NCI-H2196 (cell line): ENCODE measurements at regions not wholly inside any gene's neighbourhood (a gene's known extent, or its start where the extent isn't known, plus 50 kb on each side); places are given as distances from the start of the nearest gene placed in this dataset.

Experiments used
- DNase-seq: peaks from one replicate; lab custom pipeline; 2025; ENCODE audit not compliant: unreplicated experiment; lab: John Stamatoyannopoulos, UW

- no peak for DNase-seq
These were observed 201.0 kb downstream of the KIF26A start for GRCh38 chr14:104339361-104339760.

- DNase-seq, result no peak
These were observed 201.4 kb downstream of the KIF26A start for GRCh38 chr14:104339829-104340228.

- no peak for DNase-seq
These were observed 203.4 kb downstream of the KIF26A start for GRCh38 chr14:104341532-104342434.

- DNase-seq, result no peak
These were observed 204.3 kb downstream of the KIF26A start for GRCh38 chr14:104342435-104343293.

GRCh38 chr14:104343294-104343625 is 204.9 kb downstream of the KIF26A start:
- DNase-seq, result no peak

- no peak for DNase-seq
These were observed 205.6 kb downstream of the KIF26A start for GRCh38 chr14:104343690-104344640.

GRCh38 chr14:104344818-104345620 is 206.6 kb downstream of the KIF26A start:
- peak; percentile 39 for DNase-seq

- no peak for DNase-seq
These were observed 207.5 kb downstream of the KIF26A start for GRCh38 chr14:104345621-104346462.

GRCh38 chr14:104346608-104347007 is 208.2 kb downstream of the KIF26A start:
- DNase-seq, result no peak

GRCh38 chr14:104348741-104349140 is 210.4 kb downstream of the KIF26A start:
- no peak for DNase-seq

GRCh38 chr14:104349950-104350349 is 211.6 kb downstream of the KIF26A start:
- DNase-seq, result no peak

GRCh38 chr14:104350463-104351185 is 212.2 kb downstream of the KIF26A start:
- peak; percentile 14 for DNase-seq

- no peak for DNase-seq
These were observed 213.6 kb downstream of the KIF26A start for GRCh38 chr14:104351849-104352492.

GRCh38 chr14:104352493-104353220 is 214.3 kb downstream of the KIF26A start:
- DNase-seq, result no peak

GRCh38 chr14:104353221-104353920 is 215.0 kb downstream of the KIF26A start:
- DNase-seq, result no peak

GRCh38 chr14:104353921-104354701 is 215.7 kb downstream of the KIF26A start:
- DNase-seq, result no peak
